Lower leg skin (tissue), 4 donors: ENCODE measurements at regions not wholly inside any gene's neighbourhood (a gene's known extent, or its start where the extent isn't known, plus 50 kb on each side); places are given as distances from the start of the nearest gene placed in this dataset.
"Not testable (repeated sequence)": the region's sequence is repeated elsewhere in the genome, so short reads cannot be mapped to it uniquely, and the experiment has no call there.

Experiments used
- DNase-seq, 2 donors: peaks; one replicate each; pipeline ENCODE4 v3.0.0-alpha.2; 2019; ENCODE audit warnings: low spot score in 2 of 2
- H3K4me3 ChIP-seq: fragments of 200-600 bp; sonication (generic); 2 replicates; pipeline ENCODE4 v1.5.1; 2017; ENCODE audit warnings: mild to moderate bottlenecking, low read depth; ENCODE audit not compliant: poor library complexity, severe bottlenecking
- POLR2A ChIP-seq, 2 donors: fragments of 450-650 bp; IDR thresholded peaks; one replicate each; pipeline ENCODE4 v1.6.1; 2016 to 2017; ENCODE audit warnings: antibody characterized with exemption in 2 of 2, mild to moderate bottlenecking in 1 of 2, moderate library complexity in 1 of 2
- WGBS, 2 donors: methylation state at CpG; one replicate each; pipeline ENCODE4 v1.1.5; 2018; 5-methylcytosine and 5-hydroxymethylcytosine counted together
- intact Hi-C: fragments of 100-400 bp; cut with DNase I; formaldehyde crosslinking; loops from one replicate; pipeline ENCODE4 v1.15.0; 2023; ENCODE audit warnings: low total_unique reads
- TF ChIP-seq, protein P1 (sequence below), 3 donors: fragments of 450-650 bp; IDR thresholded peaks; one replicate each; pipeline ENCODE4 v1.5.1; 2016; ENCODE audit warnings: antibody characterized with exemption in 3 of 3, mild to moderate bottlenecking in 3 of 3, moderate library complexity in 2 of 3

GRCh38 chr1:196131691-196132090, 476.5 kb downstream of the KCNT2 start:
- intact Hi-C loops: no loop called here
- whole genome bisulfite sequencing, 2 donors: 75 to 80% methylated on average over 1 of the region's 1 CpG
- H3K4me3 ChIP-seq: no peak overlapping the region
- no peak for DNase-seq
- TF ChIP-seq POLR2A (IDR thresholded peaks at IDR 0.05): no peak
- TF ChIP-seq, protein P1, sequence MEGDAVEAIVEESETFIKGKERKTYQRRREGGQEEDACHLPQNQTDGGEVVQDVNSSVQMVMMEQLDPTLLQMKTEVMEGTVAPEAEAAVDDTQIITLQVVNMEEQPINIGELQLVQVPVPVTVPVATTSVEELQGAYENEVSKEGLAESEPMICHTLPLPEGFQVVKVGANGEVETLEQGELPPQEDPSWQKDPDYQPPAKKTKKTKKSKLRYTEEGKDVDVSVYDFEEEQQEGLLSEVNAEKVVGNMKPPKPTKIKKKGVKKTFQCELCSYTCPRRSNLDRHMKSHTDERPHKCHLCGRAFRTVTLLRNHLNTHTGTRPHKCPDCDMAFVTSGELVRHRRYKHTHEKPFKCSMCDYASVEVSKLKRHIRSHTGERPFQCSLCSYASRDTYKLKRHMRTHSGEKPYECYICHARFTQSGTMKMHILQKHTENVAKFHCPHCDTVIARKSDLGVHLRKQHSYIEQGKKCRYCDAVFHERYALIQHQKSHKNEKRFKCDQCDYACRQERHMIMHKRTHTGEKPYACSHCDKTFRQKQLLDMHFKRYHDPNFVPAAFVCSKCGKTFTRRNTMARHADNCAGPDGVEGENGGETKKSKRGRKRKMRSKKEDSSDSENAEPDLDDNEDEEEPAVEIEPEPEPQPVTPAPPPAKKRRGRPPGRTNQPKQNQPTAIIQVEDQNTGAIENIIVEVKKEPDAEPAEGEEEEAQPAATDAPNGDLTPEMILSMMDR (IDR thresholded peaks at IDR 0.05): no peak

DNA sequence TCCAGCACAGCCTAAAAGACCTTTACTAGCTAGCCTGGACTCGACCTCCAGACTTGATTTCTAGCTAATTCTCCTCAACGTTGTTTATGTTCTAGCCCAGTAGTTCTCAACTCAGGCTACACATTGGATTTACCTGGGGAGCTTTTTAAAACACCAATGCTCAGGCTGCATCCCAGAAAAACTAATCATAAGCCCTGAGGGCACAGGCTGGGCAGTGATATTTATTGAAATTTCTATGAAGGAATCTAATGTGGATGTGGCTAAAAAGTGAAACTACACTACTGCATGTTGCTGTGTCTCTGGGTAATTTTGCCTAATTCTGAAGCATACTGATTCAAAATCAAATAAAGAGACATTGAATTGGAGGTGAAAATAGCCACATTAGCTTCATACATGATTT, 479.4 kb downstream of the KCNT2 start:
- 69 to 71% methylated on average over 2 of the region's 2 CpGs for WGBS, 2 donors
- H3K4me3 ChIP-seq: no peak overlapping the region
- intact Hi-C loops: no loop called here
- no peak for TF ChIP-seq POLR2A (IDR thresholded peaks at IDR 0.05)
- TF ChIP-seq, protein P1 (IDR thresholded peaks at IDR 0.05): no peak
- DNase-seq: no peak

DNA sequence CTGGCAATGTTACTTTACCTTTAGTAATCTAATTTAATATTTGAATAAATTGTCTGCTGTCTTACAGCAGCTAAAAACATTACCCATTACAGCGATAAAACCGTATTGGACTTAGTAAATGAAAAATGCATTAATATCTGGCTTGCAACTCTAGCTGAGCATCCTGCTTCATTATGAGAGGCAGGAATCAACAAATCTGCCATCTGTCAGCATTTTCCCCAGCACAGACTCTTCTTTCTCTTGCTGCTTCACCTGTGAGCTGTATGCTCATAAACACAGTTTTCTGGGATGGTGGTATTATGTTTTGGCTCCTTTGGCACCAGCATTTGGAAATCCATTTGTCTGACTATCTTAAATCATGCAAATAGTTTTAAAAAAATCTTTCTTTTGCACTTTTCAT, 487.1 kb downstream of the KCNT2 start:
- no peak for DNase-seq
- 83 to 87% methylated on average over 2 of the region's 2 CpGs for WGBS, 2 donors
- H3K4me3 ChIP-seq: no peak overlapping the region
- TF ChIP-seq, protein P1 (IDR thresholded peaks at IDR 0.05): no peak
- no peak for TF ChIP-seq POLR2A (IDR thresholded peaks at IDR 0.05)
- intact Hi-C loops: no loop called here

GRCh38 chr1:196115646-196116045, 492.6 kb downstream of the KCNT2 start:
- H3K4me3 ChIP-seq: no peak overlapping the region
- intact Hi-C loops: no loop called here
- no peak for TF ChIP-seq POLR2A (IDR thresholded peaks at IDR 0.05)
- TF ChIP-seq, protein P1 (IDR thresholded peaks at IDR 0.05): no peak
- whole genome bisulfite sequencing, 2 donors: 2 to 5% methylated on average over 2 of the region's 2 CpGs
- peak in 1 of 2 donors; percentile 36 for DNase-seq

DNA sequence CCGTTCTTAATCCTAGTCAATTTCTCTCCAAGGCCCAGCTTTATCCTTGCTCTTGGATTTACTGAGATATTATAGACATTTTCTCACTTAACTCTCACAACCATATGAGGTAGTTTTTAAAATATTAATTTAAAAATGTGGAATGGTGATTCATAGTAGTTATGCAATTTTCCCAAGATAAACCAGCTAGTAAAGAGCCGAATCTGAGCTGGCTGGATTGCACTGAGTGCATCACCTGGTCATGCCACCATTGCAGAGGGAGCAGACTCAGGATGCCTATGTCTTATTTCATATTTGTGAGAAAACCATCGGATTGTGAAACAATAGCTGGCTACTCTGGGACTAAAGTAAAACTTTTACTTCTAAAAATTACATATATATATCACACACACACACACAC, 494.0 kb downstream of the KCNT2 start:
- TF ChIP-seq, protein P1 (IDR thresholded peaks at IDR 0.05): no peak
- no peak for TF ChIP-seq POLR2A (IDR thresholded peaks at IDR 0.05)
- no peak for DNase-seq
- 60 to 66% methylated on average over 3 of the region's 3 CpGs for WGBS, 2 donors
- H3K4me3 ChIP-seq: no peak overlapping the region
- intact Hi-C loops: no loop called here

DNA sequence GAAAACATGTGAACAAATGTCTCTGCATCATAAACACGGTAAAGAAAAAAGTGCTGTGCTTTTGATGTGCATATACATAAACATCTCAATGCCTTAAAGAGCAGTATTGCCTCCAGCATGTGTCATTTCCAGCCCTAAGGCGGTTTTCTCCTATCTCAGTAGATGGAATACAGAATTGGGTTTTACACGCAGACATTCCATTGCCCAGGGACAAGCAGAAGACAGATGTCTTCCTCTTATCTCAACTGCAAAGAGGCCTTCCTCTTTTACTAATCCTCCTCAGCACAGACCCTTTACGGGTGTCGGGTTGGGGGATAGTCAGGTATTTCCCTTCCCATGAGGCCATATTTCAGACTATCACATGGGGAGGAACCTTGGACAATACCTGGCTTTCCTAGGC, 499.2 kb downstream of the KCNT2 start:
- H3K4me3 ChIP-seq, DNase-seq, intact Hi-C loops: not testable (repeated sequence)
- whole genome bisulfite sequencing, 2 donors: 82 to 87% methylated on average over 5 of the region's 5 CpGs
